Duodenal mucosa (tissue), 2 donors: ENCODE measurements at regions not wholly inside any gene's neighbourhood (a gene's known extent, or its start where the extent isn't known, plus 50 kb on each side); places are given as distances from the start of the nearest gene placed in this dataset.

Experiments
- H3K27ac ChIP-seq: one replicate; pipeline ENCODE4 v1.7.0; 2013; ENCODE audit warnings: low read depth, low read length
- H3K27me3 ChIP-seq, 2 donors: one replicate each; pipeline ENCODE4 v1.7.0; 2013; ENCODE audit warnings: low read length in 2 of 2, control low read depth in 1 of 2; ENCODE audit not compliant: insufficient read depth in 2 of 2, control insufficient read depth in 1 of 2
- H3K36me3 ChIP-seq, 2 donors: one replicate each; pipeline ENCODE4 v1.7.0; 2013; ENCODE audit warnings: low read length in 2 of 2, control low read depth in 1 of 2; ENCODE audit not compliant: insufficient read depth in 2 of 2, control insufficient read depth in 1 of 2
- H3K4me1 ChIP-seq, 2 donors: one replicate each; pipeline ENCODE4 v1.7.0; 2013; ENCODE audit warnings: low read length in 2 of 2, control low read depth in 1 of 2; ENCODE audit not compliant: insufficient read depth in 2 of 2, control insufficient read depth in 1 of 2
- H3K4me3 ChIP-seq, 2 donors: one replicate each; pipeline ENCODE4 v1.7.0; 2013; ENCODE audit warnings: low read length in 2 of 2, low read depth in 1 of 2
- H3K9ac ChIP-seq, 2 donors: one replicate each; pipeline ENCODE4 v1.7.0; 2013; ENCODE audit warnings: low read length in 2 of 2, low read depth in 1 of 2
- H3K9me3 ChIP-seq, 2 donors: one replicate each; pipeline ENCODE4 v1.7.0; 2013; ENCODE audit warnings: low read length in 2 of 2, control low read depth in 1 of 2; ENCODE audit not compliant: control insufficient read depth in 1 of 2

GRCh38 chr5:74501674-74502478 is 138.7 kb downstream of the ENC1 start:
- H3K27ac ChIP-seq, result no peak overlapping the region
- no peak overlapping the region for H3K9ac ChIP-seq
- H3K4me1 ChIP-seq, result peaks cover 15 to 34% of the 10 kb centered on the region in 2 donors
- H3K9me3 ChIP-seq, result no peaks in the 10 kb centered on the region
- no peaks in the 10 kb centered on the region for H3K27me3 ChIP-seq
- H3K36me3 ChIP-seq, result no peaks in the 10 kb centered on the region
- no peak overlapping the region for H3K4me3 ChIP-seq

- no peaks in the 10 kb centered on the region for H3K27me3 ChIP-seq
- H3K27ac ChIP-seq, result no peak overlapping the region
- peaks cover 15 to 34% of the 10 kb centered on the region in 2 donors for H3K4me1 ChIP-seq
- no peaks in the 10 kb centered on the region for H3K36me3 ChIP-seq
- no peaks in the 10 kb centered on the region for H3K9me3 ChIP-seq
- H3K9ac ChIP-seq, result no peak overlapping the region
- peak overlapping the region in 1 of 2 donors; percentile 14 for H3K4me3 ChIP-seq
Observed at GRCh38 chr5:74500110-74500917, 140.2 kb downstream of the ENC1 start.

DNA sequence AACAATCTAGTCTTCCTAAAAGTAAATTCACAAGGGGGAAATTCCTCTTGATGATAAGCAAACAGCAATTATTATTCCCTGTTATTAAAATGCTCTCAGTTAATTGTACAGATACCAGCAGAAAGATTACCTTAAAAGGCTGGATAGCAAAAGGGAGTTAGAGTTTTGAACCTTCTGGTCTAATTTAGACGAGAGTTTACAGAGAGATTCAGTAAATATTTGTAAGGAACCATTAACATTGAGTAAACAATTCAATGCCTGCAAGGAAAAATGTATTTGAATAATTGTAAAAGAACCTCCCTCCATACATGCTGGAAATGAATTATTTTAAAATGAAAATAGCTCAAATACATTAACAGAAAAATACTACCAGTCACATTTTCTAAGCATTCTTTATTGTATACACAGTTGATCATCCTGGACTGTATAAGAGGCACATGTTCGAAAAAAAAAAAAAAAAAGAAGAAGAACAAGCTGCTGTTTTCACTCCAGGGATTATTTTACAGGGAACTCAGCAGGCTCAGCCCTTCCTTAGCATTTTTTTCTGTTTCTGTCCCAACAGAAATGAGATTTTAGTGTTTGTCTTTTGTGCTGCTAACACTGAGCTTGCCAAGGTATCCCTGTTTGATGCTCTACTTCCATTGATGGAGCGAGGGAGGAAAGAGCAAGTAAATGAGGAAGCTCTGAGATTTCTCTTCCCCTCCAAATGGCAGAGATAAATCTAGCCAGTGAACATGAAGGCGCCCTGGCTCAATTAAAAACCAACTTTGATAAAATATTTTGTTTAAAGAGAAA is 141.1 kb downstream of the ENC1 start:
- Histone ChIP-seq H3K36me3 (no peaks in the 10 kb centered on the region), H3K27me3 (no peaks in the 10 kb centered on the region), H3K4me1 (peaks cover 15 to 34% of the 10 kb centered on the region in 2 donors), H3K4me3 (no peak overlapping the region), H3K9ac (no peak overlapping the region), H3K9me3 (no peaks in the 10 kb centered on the region), H3K27ac (no peak overlapping the region)

GRCh38 chr5:74497706-74498105 is 142.8 kb downstream of the ENC1 start:
- H3K4me3 ChIP-seq, result no peak overlapping the region

GRCh38 chr5:74493411-74493810 is 147.1 kb downstream of the ENC1 start:
- H3K9me3 ChIP-seq, result no peaks in the 10 kb centered on the region
- no peaks in the 10 kb centered on the region for H3K27me3 ChIP-seq
- H3K27ac ChIP-seq, result no peak overlapping the region
- H3K9ac ChIP-seq, result no peak overlapping the region
- no peaks in the 10 kb centered on the region for H3K36me3 ChIP-seq
- H3K4me3 ChIP-seq, result no peak overlapping the region
- H3K4me1 ChIP-seq, result no peaks in the 10 kb centered on the region

More at GRCh38 chr5:74497706-74498105, 142.8 kb downstream of the ENC1 start:
- no peaks in the 10 kb centered on the region for H3K27me3 ChIP-seq
- H3K27ac ChIP-seq, result no peak overlapping the region
- H3K4me1 ChIP-seq, result peaks cover 15 to 32% of the 10 kb centered on the region in 2 donors
- no peak overlapping the region for H3K9ac ChIP-seq
- no peaks in the 10 kb centered on the region for H3K36me3 ChIP-seq
- no peaks in the 10 kb centered on the region for H3K9me3 ChIP-seq

GRCh38 chr5:74492230-74492629 is 148.3 kb downstream of the ENC1 start:
- no peaks in the 10 kb centered on the region for H3K27me3 ChIP-seq
- no peaks in the 10 kb centered on the region for H3K9me3 ChIP-seq
- no peak overlapping the region for H3K9ac ChIP-seq

GRCh38 chr5:74491586-74491985 is 148.9 kb downstream of the ENC1 start:
- Histone ChIP-seq H3K36me3 (no peaks in the 10 kb centered on the region), H3K27me3 (no peaks in the 10 kb centered on the region), H3K9ac (no peak overlapping the region), H3K4me3 (no peak overlapping the region), H3K9me3 (no peaks in the 10 kb centered on the region), H3K27ac (no peak overlapping the region), H3K4me1 (no peaks in the 10 kb centered on the region)

More at GRCh38 chr5:74492230-74492629, 148.3 kb downstream of the ENC1 start:
- Histone ChIP-seq H3K36me3 (no peaks in the 10 kb centered on the region), H3K4me1 (no peaks in the 10 kb centered on the region), H3K4me3 (no peak overlapping the region), H3K27ac (no peak overlapping the region)

- Histone ChIP-seq H3K9ac (no peak overlapping the region), H3K4me3 (no peak overlapping the region), H3K36me3 (no peaks in the 10 kb centered on the region), H3K4me1 (no peaks in the 10 kb centered on the region), H3K9me3 (no peaks in the 10 kb centered on the region), H3K27ac (no peak overlapping the region), H3K27me3 (no peaks in the 10 kb centered on the region)
Observed at GRCh38 chr5:74490814-74491213, 149.7 kb downstream of the ENC1 start.

DNA sequence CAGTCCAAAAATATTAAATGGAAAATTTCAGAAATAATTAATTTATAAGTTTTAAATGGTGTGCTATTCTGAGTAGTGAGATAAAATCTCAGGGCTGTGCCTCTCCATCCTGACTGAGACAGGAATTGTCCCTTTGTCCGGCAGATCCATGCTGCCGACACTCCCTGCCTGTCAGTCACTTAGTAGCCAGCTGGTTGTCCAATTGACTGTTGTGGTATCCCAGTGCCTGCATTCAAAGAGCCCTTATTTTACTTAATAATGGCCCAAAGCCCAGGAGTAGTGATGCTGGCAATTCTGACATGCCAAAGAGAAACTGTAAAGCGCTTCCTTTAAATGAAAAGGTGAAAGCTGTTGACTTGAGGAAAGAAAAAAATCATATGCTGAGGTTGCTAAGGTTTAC is 157.5 kb downstream of the ENC1 start:
- Histone ChIP-seq H3K4me3 (no peak overlapping the region), H3K4me1 (no peaks in the 10 kb centered on the region), H3K27me3 (no peaks in the 10 kb centered on the region), H3K9ac (no peak overlapping the region), H3K36me3 (no peaks in the 10 kb centered on the region), H3K27ac (no peak overlapping the region), H3K9me3 (no peaks in the 10 kb centered on the region)

DNA sequence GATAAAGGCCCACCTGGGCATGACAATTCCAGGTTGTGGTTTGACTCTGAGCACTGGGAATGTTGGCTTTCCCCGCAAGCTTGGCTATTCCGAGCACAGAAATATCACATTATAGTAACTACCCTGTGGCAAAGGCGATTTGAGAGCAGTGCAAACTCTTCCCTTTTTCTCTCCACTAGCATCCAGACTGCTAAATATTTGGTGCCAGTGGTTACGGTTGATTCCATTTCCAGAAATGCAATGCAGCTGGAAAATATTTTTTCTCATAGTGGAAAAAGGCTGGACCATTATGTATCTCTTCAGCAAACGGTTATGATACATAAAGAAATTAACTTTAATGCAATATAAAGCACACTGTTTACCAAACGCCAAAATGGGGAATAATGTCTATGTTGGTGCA is 158.0 kb downstream of the ENC1 start:
- Histone ChIP-seq H3K27me3 (no peaks in the 10 kb centered on the region), H3K4me1 (no peaks in the 10 kb centered on the region), H3K36me3 (no peaks in the 10 kb centered on the region), H3K27ac (no peak overlapping the region), H3K9ac (no peak overlapping the region), H3K9me3 (no peaks in the 10 kb centered on the region), H3K4me3 (no peak overlapping the region)
